IMR-90 (cell line): ENCODE measurements at regions not wholly inside any gene's neighbourhood (a gene's known extent, or its start where the extent isn't known, plus 50 kb on each side); places are given as distances from the start of the nearest gene placed in this dataset.

Experiments
- ATAC-seq: fragments of 200-7000 bp; cut with Tn5 transposase; 2 replicates; pipeline ENCODE4 v1.9.1; 2020; ENCODE audit warnings: low read depth, mild to moderate bottlenecking, moderate library complexity
- BruUV-seq: library from RNA; stranded (reverse); fragments of 400-500 nt; replicated peaks from 2 replicates; lab custom pipeline; 2021; lab: Mats Ljungman, UMichigan
- CTCF ChIA-PET: fragments of 300-600 bp; formaldehyde crosslinking; extraction: SDS; loops from one replicate; lab custom pipeline; 2021; ENCODE audit warnings: antibody characterized with exemption; lab: Yijun Ruan, JAX
- POLR2A ChIA-PET: fragments of 300-600 bp; sonication (Branson Sonifier 250); formaldehyde crosslinking; loops from one replicate; lab custom pipeline; 2022; ENCODE audit warnings: antibody characterized with exemption; ENCODE audit not compliant: unreplicated experiment; lab: Charles Lee
- DNase-seq: peaks from one replicate; pipeline ENCODE4 v3.0.0; 2013
- H2AFZ ChIP-seq: replicated peaks from 2 replicates; pipeline ENCODE3; 2013; ENCODE audit warnings: low read length, mild to moderate bottlenecking; ENCODE audit not compliant: poor library complexity
- H2AK5ac ChIP-seq: 2 replicates; pipeline ENCODE4 v1.6.1; 2013; ENCODE audit warnings: low read depth, low read length, inconsistent platforms
- H2AK9ac ChIP-seq: replicated peaks from 2 replicates; pipeline ENCODE3; 2013; ENCODE audit warnings: mild to moderate bottlenecking, low read depth, low read length, moderate library complexity; ENCODE audit not compliant: poor library complexity
- H2BK120ac ChIP-seq: 2 replicates; pipeline ENCODE4 v1.6.1; 2013; ENCODE audit warnings: low read depth, low read length, inconsistent platforms
- H2BK15ac ChIP-seq: 3 replicates; pipeline ENCODE4 v1.6.1; 2013; ENCODE audit warnings: low read depth, low read length, inconsistent platforms
- H2BK20ac ChIP-seq: 2 replicates; pipeline ENCODE4 v1.6.1; 2013; ENCODE audit warnings: low read depth, mild to moderate bottlenecking, inconsistent platforms, low read length, moderate library complexity
- H2BK5ac ChIP-seq: 2 replicates; pipeline ENCODE4 v1.6.1; 2013; ENCODE audit warnings: mild to moderate bottlenecking, low read depth, low read length, inconsistent platforms; ENCODE audit not compliant: poor library complexity, severe bottlenecking
- H3K14ac ChIP-seq: replicated peaks from 2 replicates; pipeline ENCODE4 v1.6.1; 2013; ENCODE audit warnings: low read depth, low read length, inconsistent platforms
- H3K18ac ChIP-seq: 2 replicates; pipeline ENCODE4 v1.6.1; 2013; ENCODE audit warnings: low read depth, low read length, control low read depth
- H3K23ac ChIP-seq: 2 replicates; pipeline ENCODE4 v1.6.1; 2013; ENCODE audit warnings: low read depth, low read length, inconsistent platforms
- H3K27ac ChIP-seq: 2 replicates; pipeline ENCODE4 v1.5.1; 2013; ENCODE audit warnings: mild to moderate bottlenecking, control low read depth, low read length; ENCODE audit not compliant: insufficient read depth
- H3K27me3 ChIP-seq: 2 replicates; pipeline ENCODE4 v1.6.1; 2013; ENCODE audit warnings: low read length; ENCODE audit not compliant: control insufficient read depth, insufficient read depth
- H3K36me3 ChIP-seq: 2 replicates; pipeline ENCODE4 v1.6.1; 2013; ENCODE audit warnings: low read length, mixed read lengths; ENCODE audit not compliant: control insufficient read depth, insufficient read depth
- H3K4ac ChIP-seq: 2 replicates; pipeline ENCODE4 v1.6.1; 2013; ENCODE audit warnings: low read depth, low read length, inconsistent platforms
- H3K4me1 ChIP-seq: 2 replicates; pipeline ENCODE4 v1.6.1; 2013; ENCODE audit warnings: low read length, mixed read lengths; ENCODE audit not compliant: control insufficient read depth, insufficient read depth
- H3K4me2 ChIP-seq: 2 replicates; pipeline ENCODE4 v1.6.1; 2013; ENCODE audit warnings: low read depth, mild to moderate bottlenecking, control low read depth, low read length, moderate library complexity
- H3K4me3 ChIP-seq: 2 replicates; pipeline ENCODE4 v1.5.1; 2013; ENCODE audit warnings: low read depth, mild to moderate bottlenecking, control low read depth, low read length, moderate library complexity; ENCODE audit not compliant: insufficient read depth
- H3K56ac ChIP-seq: 2 replicates; pipeline ENCODE4 v1.6.1; 2013; ENCODE audit warnings: low read length, inconsistent platforms; ENCODE audit not compliant: insufficient read depth; ENCODE audit errors: extremely low read depth
- H3K79me1 ChIP-seq, 2 experiments: 2 replicates each; pipeline ENCODE4 v1.6.1; 2013; ENCODE audit warnings: low read length in 2 of 2, inconsistent platforms in 1 of 2, low read depth in 1 of 2
- H3K9ac ChIP-seq: 2 replicates; pipeline ENCODE4 v1.6.1; 2013; ENCODE audit warnings: low read depth, low read length, control low read depth
- H3K9me1 ChIP-seq: 2 replicates; pipeline ENCODE4 v1.6.1; 2013; ENCODE audit warnings: low read length, inconsistent platforms; ENCODE audit not compliant: insufficient read depth
- H3K9me3 ChIP-seq: 2 replicates; pipeline ENCODE4 v1.6.1; 2013; ENCODE audit warnings: low read length; ENCODE audit not compliant: control insufficient read depth, insufficient read depth
- H4K20me1 ChIP-seq: 2 replicates; pipeline ENCODE4 v1.6.1; 2013; ENCODE audit warnings: low read length, inconsistent platforms; ENCODE audit not compliant: insufficient read depth
- H4K5ac ChIP-seq: 2 replicates; pipeline ENCODE4 v1.6.1; 2013; ENCODE audit warnings: mild to moderate bottlenecking, low read depth, low read length, control low read depth
- H4K8ac ChIP-seq, 2 experiments: 2 replicates each; pipeline ENCODE4 v1.6.1; 2013; ENCODE audit warnings: low read depth in 2 of 2, low read length in 2 of 2, control low read depth in 1 of 2, inconsistent platforms in 1 of 2
- H4K91ac ChIP-seq: 2 replicates; pipeline ENCODE4 v1.6.1; 2013; ENCODE audit warnings: low read depth, low read length, inconsistent platforms; ENCODE audit not compliant: insufficient read depth
- BHLHE40 ChIP-seq: fragments of 150-350 bp; IDR thresholded peaks from 2 replicates; pipeline ENCODE4 v1.6.1; 2016; ENCODE audit warnings: mild to moderate bottlenecking, low read depth, low read length
- CEBPB ChIP-seq: IDR thresholded peaks from 2 replicates; pipeline ENCODE4 v1.6.1; 2012; ENCODE audit warnings: low read depth, low read length, improper control_type of control experiment
- CHD1 ChIP-seq: IDR thresholded peaks from 2 replicates; pipeline ENCODE4 v1.6.1; 2012; ENCODE audit warnings: low read depth, low read length, improper control_type of control experiment
- FOS ChIP-seq: fragments of 150-350 bp; IDR thresholded peaks from 2 replicates; pipeline ENCODE4 v1.6.1; 2016; ENCODE audit warnings: low read depth, low read length
- MAFK ChIP-seq: IDR thresholded peaks from 2 replicates; pipeline ENCODE4 v1.6.1; 2012; ENCODE audit warnings: low read depth, low read length, improper control_type of control experiment
- MAZ ChIP-seq: IDR thresholded peaks from 2 replicates; pipeline ENCODE4 v1.6.1; 2012; ENCODE audit warnings: low read depth, mild to moderate bottlenecking, low read length, improper control_type of control experiment, moderate library complexity, borderline replicate concordance
- MXI1 ChIP-seq: IDR thresholded peaks from 2 replicates; pipeline ENCODE4 v1.6.1; 2012; ENCODE audit warnings: low read depth, mild to moderate bottlenecking, low read length, moderate library complexity, borderline replicate concordance
- NFE2L2 ChIP-seq: fragments of 150-350 bp; IDR thresholded peaks from 2 replicates; pipeline ENCODE4 v1.6.1; 2016; ENCODE audit warnings: low read depth, mild to moderate bottlenecking, low read length
- POLR2A ChIP-seq: IDR thresholded peaks from 2 replicates; pipeline ENCODE4 v1.6.1; 2012; ENCODE audit warnings: mild to moderate bottlenecking, low read depth, low read length
- RAD21 ChIP-seq: IDR thresholded peaks from 2 replicates; pipeline ENCODE4 v1.6.1; 2012; ENCODE audit warnings: low read length, improper control_type of control experiment
- RCOR1 ChIP-seq: IDR thresholded peaks from 2 replicates; pipeline ENCODE4 v1.6.1; 2012; ENCODE audit warnings: mild to moderate bottlenecking, low read length, improper control_type of control experiment; ENCODE audit not compliant: insufficient replicate concordance
- RFX5 ChIP-seq: IDR thresholded peaks from 2 replicates; pipeline ENCODE4 v1.8.0; 2012; ENCODE audit warnings: low read depth, mild to moderate bottlenecking, low read length, moderate library complexity
- SMC3 ChIP-seq: fragments of 150-350 bp; IDR thresholded peaks from 2 replicates; pipeline ENCODE4 v1.6.1; 2016; ENCODE audit warnings: low read depth, mild to moderate bottlenecking, antibody characterized with exemption, low read length, moderate library complexity
- WGBS, 2 experiments: methylation state at CpG; one replicate each; pipeline versions ENCODE4 v1.1.5 to v1.1.7; 2013; ENCODE audit warnings: missing lambda C conversion rate in 2 of 2; ENCODE audit not compliant: insufficient read length in 1 of 2; ENCODE audit errors: extremely low coverage in 2 of 2; 5-methylcytosine and 5-hydroxymethylcytosine counted together
- dilution Hi-C: fragments of 300-500 bp; cut with HindIII; formaldehyde crosslinking; loops from one replicate; pipeline ENCODE4 v1.14.3; 2018; ENCODE audit warnings: low sequenced_read_pairs; ENCODE audit not compliant: unreplicated experiment
- in situ Hi-C: fragments of 300-500 bp; cut with MboI; formaldehyde crosslinking; loops from 3 replicates; pipeline ENCODE4 v1.14.3; 2019; ENCODE audit warnings: low sequenced_read_pairs, inconsistent platforms, mixed read lengths
- intact Hi-C: fragments of 100-400 bp; cut with micrococcal nuclease; formaldehyde crosslinking; loops from 2 replicates; pipeline ENCODE4 v1.10.0; 2022
- TF ChIP-seq, protein P1 (sequence below): conservative IDR thresholded peaks from 2 replicates; pipeline ENCODE4 v1.5.1; 2012; ENCODE audit warnings: mild to moderate bottlenecking, low read depth, low read length, improper control_type of control experiment
- TF ChIP-seq, protein P2 (sequence below): fragments of 150-350 bp; IDR thresholded peaks from 2 replicates; pipeline ENCODE4 v1.6.1; 2016; ENCODE audit warnings: low read depth, mild to moderate bottlenecking, low read length, moderate library complexity, borderline replicate concordance
- TF ChIP-seq, protein P3 (sequence below): fragments of 150-350 bp; IDR thresholded peaks from 2 replicates; pipeline ENCODE4 v1.6.1; 2017; ENCODE audit warnings: mild to moderate bottlenecking, antibody characterized with exemption, low read length, low read depth

DNA sequence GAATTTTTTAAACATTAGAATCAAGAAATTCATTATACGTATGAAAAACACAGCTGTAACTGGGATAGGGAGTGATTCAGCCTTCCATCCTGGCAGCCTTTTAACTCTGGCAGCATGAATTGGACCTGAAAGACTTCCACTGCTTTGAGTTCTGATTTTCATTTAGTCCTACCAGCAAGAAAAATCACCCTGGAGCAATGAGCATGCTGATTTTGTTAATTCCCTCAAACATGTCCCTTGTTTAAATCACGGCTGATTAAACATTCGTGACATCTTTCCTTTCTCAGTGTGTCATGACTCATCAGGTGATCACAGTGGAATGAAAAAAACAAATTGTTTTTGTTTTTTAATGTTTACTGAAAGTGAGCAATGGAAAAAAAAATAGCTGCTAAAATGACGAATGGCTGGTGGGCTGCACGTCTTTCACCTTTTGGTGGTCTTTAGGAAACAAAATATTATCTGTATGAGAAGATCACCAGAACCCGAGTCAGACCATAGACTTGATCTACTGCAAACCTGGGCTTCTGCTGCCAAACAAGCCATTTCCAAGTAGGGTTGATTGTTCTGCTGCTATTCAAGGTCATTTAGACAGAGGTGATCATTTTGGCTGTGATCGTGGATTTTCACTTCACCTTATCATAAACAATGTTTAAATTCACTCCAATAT, 67.0 kb upstream of the CAND1 start:
- ChIA-PET POLR2A (no interaction called here), CTCF (interaction anchor here (0.6 kb wide), 1 partner anchor 1181 kb away, joined by 3 read pairs; no protein-coding TSS in a partner anchor)
- TF ChIP-seq RFX5: no peak
- TF ChIP-seq, protein P1, sequence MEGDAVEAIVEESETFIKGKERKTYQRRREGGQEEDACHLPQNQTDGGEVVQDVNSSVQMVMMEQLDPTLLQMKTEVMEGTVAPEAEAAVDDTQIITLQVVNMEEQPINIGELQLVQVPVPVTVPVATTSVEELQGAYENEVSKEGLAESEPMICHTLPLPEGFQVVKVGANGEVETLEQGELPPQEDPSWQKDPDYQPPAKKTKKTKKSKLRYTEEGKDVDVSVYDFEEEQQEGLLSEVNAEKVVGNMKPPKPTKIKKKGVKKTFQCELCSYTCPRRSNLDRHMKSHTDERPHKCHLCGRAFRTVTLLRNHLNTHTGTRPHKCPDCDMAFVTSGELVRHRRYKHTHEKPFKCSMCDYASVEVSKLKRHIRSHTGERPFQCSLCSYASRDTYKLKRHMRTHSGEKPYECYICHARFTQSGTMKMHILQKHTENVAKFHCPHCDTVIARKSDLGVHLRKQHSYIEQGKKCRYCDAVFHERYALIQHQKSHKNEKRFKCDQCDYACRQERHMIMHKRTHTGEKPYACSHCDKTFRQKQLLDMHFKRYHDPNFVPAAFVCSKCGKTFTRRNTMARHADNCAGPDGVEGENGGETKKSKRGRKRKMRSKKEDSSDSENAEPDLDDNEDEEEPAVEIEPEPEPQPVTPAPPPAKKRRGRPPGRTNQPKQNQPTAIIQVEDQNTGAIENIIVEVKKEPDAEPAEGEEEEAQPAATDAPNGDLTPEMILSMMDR: no peak
- TF ChIP-seq CHD1: no peak
- no peak for TF ChIP-seq BHLHE40
- no peak for TF ChIP-seq MAFK
- no peak for TF ChIP-seq SMC3
- TF ChIP-seq FOS: no peak
- TF ChIP-seq POLR2A: no peak
- TF ChIP-seq RAD21: no peak
- no peak for TF ChIP-seq NFE2L2
- TF ChIP-seq MXI1: no peak
- TF ChIP-seq, protein P2, sequence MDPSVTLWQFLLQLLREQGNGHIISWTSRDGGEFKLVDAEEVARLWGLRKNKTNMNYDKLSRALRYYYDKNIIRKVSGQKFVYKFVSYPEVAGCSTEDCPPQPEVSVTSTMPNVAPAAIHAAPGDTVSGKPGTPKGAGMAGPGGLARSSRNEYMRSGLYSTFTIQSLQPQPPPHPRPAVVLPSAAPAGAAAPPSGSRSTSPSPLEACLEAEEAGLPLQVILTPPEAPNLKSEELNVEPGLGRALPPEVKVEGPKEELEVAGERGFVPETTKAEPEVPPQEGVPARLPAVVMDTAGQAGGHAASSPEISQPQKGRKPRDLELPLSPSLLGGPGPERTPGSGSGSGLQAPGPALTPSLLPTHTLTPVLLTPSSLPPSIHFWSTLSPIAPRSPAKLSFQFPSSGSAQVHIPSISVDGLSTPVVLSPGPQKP: no peak
- TF ChIP-seq RCOR1: no peak
- TF ChIP-seq MAZ: no peak
- TF ChIP-seq, protein P3, sequence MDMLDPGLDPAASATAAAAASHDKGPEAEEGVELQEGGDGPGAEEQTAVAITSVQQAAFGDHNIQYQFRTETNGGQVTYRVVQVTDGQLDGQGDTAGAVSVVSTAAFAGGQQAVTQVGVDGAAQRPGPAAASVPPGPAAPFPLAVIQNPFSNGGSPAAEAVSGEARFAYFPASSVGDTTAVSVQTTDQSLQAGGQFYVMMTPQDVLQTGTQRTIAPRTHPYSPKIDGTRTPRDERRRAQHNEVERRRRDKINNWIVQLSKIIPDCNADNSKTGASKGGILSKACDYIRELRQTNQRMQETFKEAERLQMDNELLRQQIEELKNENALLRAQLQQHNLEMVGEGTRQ: no peak
- TF ChIP-seq CEBPB: no peak
- no TSS peak for BruUV-seq
- Histone ChIP-seq H3K79me1 (no peaks in the 10 kb centered on the region), H4K20me1 (no peaks in the 10 kb centered on the region), H2BK120ac (no peak overlapping the region), H3K4me2 (no peak overlapping the region), H3K4ac (no peak overlapping the region), H3K9me3 (no peaks in the 10 kb centered on the region), H2AFZ (no peak overlapping the region), H2AK5ac (no peak overlapping the region), H4K91ac (no peak overlapping the region), H3K9me1 (no peaks in the 10 kb centered on the region), H3K9ac (no peak overlapping the region), H3K56ac (no peak overlapping the region), H3K4me3 (no peak overlapping the region), H4K8ac (no peak overlapping the region), H4K5ac (no peak overlapping the region), H3K27ac (no peak overlapping the region), H3K18ac (no peak overlapping the region), H3K4me1 (no peaks in the 10 kb centered on the region), H2BK15ac (no peak overlapping the region), H2BK20ac (no peak overlapping the region), H2BK5ac (no peak overlapping the region), H3K36me3 (no peaks in the 10 kb centered on the region), H3K27me3 (no peaks in the 10 kb centered on the region), H3K23ac (no peak overlapping the region), H2AK9ac (no peak overlapping the region), H3K14ac (no peak overlapping the region)
- 36% methylated on average over 2 of the region's 7 CpGs; no CpG with 5 or more reads in 1 of the 2 experiments for WGBS, 2 experiments
- dilution Hi-C loops (no loop called here), in situ Hi-C loops (no loop called here), intact Hi-C loops (no loop called here)
- ATAC-seq (no peak), DNase-seq (no peak)
